Cardiac fibroblast (primary cell): ENCODE measurements at regions not wholly inside any gene's neighbourhood (a gene's known extent, or its start where the extent isn't known, plus 50 kb on each side); places are given as distances from the start of the nearest gene placed in this dataset.

Experiments used
- DNase-seq, 2 donors: peaks; one replicate each; pipeline versions ENCODE4 v3.0.0 to v3.0.0-alpha.2; 2010; ENCODE audit warnings: low read depth in 2 of 2
- H3K4me3 ChIP-seq, 2 donors: replicated peaks in 1 of 2; 1 replicate in 1 of 2; 2 replicates in 1 of 2; pipeline ENCODE4 v1.5.1; 2011; ENCODE audit warnings: low read depth in 2 of 2, low read length in 2 of 2, mild to moderate bottlenecking in 2 of 2, moderate library complexity in 1 of 2
- TF ChIP-seq, protein P1 (sequence below): IDR thresholded peaks from one replicate; pipeline ENCODE4 v1.5.1; 2011; ENCODE audit warnings: low read depth, mild to moderate bottlenecking, low read length, inconsistent platforms

DNA sequence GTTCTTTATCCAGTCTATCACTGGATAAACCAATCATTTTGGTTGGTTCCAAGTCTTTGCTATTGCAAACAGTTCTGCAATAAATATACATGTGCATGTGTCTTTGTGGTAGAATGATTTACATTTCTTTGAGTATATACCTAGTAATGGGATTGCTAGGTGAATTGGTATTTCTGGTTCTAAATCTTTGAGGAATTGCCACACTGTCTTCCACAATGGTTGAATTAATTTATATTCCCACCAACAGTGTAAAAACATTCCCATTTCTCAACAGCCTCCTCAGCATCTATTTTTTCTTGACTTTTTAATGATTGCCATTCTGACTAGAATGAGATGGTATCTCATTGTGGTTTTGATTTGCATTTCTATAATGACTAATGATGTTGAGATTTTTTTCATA, 791.7 kb upstream of the AGA start:
- no peak for DNase-seq

DNA sequence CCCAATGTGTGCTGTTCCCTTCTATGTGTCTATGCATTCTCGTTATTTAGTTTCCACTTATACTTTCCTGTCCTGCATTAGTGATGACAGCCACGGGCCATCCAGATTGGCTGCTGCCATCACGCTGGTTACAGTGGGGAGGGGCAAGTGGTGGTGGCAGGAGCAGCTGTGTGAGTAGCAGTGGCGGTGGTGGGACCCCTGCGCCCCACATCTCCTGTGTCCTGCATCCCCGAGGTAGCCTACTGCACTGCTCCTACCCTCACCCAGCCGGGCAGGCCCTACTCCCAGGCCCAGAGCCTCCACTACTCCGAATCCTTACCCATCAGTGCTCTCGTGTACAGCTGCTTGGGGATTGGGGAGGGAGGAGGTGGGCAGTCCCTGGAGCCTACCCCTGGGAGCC, 798.7 kb upstream of the AGA start:
- no peak overlapping the region for H3K4me3 ChIP-seq
- DNase-seq, result no peak
- TF ChIP-seq, protein P1, sequence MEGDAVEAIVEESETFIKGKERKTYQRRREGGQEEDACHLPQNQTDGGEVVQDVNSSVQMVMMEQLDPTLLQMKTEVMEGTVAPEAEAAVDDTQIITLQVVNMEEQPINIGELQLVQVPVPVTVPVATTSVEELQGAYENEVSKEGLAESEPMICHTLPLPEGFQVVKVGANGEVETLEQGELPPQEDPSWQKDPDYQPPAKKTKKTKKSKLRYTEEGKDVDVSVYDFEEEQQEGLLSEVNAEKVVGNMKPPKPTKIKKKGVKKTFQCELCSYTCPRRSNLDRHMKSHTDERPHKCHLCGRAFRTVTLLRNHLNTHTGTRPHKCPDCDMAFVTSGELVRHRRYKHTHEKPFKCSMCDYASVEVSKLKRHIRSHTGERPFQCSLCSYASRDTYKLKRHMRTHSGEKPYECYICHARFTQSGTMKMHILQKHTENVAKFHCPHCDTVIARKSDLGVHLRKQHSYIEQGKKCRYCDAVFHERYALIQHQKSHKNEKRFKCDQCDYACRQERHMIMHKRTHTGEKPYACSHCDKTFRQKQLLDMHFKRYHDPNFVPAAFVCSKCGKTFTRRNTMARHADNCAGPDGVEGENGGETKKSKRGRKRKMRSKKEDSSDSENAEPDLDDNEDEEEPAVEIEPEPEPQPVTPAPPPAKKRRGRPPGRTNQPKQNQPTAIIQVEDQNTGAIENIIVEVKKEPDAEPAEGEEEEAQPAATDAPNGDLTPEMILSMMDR, result no peak

More for the DNA sequence above, 791.7 kb upstream of the AGA start:
- no peak overlapping the region for H3K4me3 ChIP-seq
- TF ChIP-seq, protein P1, result no peak

DNA sequence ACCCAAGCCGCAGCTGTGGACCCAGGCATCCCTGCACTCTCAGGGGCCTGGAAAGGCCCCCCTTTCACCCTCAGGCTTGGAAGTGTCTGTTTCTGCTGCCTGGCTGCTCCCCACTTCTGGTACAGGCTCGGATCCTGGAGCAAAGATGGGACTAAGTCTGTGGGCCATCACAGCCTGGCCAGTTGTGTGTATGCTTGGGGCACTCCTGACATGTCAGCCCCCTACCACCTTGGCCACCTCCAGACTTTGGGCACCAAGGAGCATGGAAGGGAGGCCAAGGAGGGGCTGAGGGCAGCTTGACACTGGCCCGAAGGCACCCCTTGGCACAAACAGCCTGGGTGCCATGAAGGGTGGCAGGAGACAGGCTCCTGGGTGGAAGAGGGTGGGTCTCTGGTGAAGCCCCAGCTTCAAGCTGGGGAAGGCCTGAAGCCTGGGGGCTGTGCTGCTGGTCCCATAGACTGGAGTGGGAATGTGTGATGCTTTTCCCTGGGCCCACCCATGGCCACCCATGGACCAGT, 799.4 kb upstream of the AGA start:
- no peak for DNase-seq
- TF ChIP-seq, protein P1, result no peak
- H3K4me3 ChIP-seq, result no peak overlapping the region

DNA sequence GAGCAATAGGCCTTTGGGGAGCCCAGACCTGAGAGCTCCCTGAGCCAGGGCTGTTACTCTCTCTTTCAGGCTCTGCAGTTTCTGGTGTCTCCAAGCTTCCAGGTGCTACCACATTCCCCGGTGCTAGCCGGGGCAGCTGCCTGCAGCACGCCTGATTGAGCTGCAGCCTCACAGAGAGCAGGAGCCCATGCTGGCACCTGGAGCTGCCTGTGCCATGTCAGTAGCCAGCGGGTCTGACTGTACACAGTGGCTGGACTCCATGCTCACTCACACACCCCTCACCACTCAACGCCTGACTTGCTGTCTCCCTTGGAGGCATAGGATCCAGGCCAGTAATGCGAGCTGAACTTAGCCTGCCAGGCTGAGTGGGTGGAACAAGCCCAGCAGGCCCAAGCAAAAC, 800.4 kb upstream of the AGA start:
- TF ChIP-seq, protein P1, result no peak
- no peak for DNase-seq
- H3K4me3 ChIP-seq, result no peak overlapping the region

DNA sequence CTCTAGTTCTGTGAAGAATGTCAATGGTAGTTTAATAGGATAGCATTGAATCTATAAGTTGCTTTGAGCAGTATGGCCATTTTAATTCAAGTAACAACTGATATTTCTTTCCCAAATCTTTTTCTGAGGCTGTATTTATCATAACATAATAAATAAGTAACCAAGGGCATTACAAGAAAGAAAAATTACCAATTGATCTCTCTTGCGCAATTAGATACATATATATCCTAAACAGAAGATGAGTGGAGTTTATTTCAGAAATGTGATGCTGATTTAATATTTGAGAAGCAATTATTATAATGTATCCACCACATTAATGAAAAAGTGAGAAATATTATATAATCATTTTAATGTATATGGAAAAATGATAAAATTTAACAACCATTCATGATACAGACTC, 802.5 kb upstream of the AGA start:
- TF ChIP-seq, protein P1, result no peak
- H3K4me3 ChIP-seq, result no peak overlapping the region
- no peak for DNase-seq

DNA sequence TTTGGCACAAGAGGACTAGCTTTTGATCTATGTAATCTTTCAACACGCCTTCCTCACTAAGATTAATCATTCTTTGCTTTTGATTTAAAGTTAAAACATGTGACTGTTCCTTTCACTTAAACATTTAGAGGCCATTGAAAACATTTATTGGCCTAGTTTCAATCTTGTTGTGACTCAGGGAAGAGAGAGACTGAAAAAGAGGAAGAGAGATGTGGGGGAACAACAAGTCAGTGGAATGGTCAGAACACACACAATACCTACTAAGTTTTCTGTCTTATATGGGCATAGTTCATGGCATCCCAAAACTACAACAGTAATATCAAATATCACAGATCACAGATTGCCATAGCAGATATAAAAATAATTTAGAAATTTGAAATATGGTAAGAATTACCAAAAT, 812.9 kb upstream of the AGA start:
- TF ChIP-seq, protein P1, result no peak
- H3K4me3 ChIP-seq, result no peak overlapping the region
- DNase-seq, result no peak

DNA sequence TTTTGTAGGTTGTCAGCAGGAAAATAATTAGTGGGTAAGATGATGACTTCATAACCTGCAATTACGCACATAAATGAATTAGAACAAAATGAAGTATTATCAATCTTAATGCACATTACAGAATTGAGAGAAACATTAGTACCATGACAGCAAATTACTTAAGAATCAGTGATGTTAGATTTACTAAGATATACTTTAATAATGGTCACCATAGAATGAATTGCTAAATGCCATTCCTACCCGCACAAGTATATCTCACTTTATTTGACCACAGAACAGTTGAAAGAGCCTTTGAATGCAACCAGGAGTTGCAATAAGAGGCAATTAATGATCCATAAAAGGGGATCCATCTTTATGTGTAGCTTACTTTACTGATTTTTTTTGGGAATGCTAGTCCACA, 816.4 kb upstream of the AGA start:
- H3K4me3 ChIP-seq, result no peak overlapping the region
- TF ChIP-seq, protein P1, result no peak
- no peak for DNase-seq
